Tibial nerve (tissue), 4 donors: ENCODE measurements at regions not wholly inside any gene's neighbourhood (a gene's known extent, or its start where the extent isn't known, plus 50 kb on each side); places are given as distances from the start of the nearest gene placed in this dataset.

ENCODE experiments used
- EP300 ChIP-seq, 2 donors: sonication (generic); formaldehyde crosslinking; IDR thresholded peaks; one replicate each; pipeline ENCODE4 v1.6.1; 2017; ENCODE audit warnings: antibody characterized with exemption in 2 of 2, mild to moderate bottlenecking in 1 of 2
- POLR2A ChIP-seq, 2 donors: fragments of 450-650 bp; IDR thresholded peaks; one replicate each; pipeline ENCODE4 v1.6.1; 2017; ENCODE audit warnings: antibody characterized with exemption in 2 of 2, mild to moderate bottlenecking in 2 of 2, moderate library complexity in 2 of 2
- TF ChIP-seq, protein P1 (sequence below), 5 experiments: fragments of 200-600 bp in 3 of 5; fragments of 450-650 bp in 2 of 5; sonication (generic) in 3 of 5; IDR thresholded peaks; one replicate each; pipeline ENCODE4 v1.5.1; 2016 to 2019; ENCODE audit warnings: antibody characterized with exemption in 5 of 5, mild to moderate bottlenecking in 3 of 5, moderate library complexity in 2 of 5

DNA sequence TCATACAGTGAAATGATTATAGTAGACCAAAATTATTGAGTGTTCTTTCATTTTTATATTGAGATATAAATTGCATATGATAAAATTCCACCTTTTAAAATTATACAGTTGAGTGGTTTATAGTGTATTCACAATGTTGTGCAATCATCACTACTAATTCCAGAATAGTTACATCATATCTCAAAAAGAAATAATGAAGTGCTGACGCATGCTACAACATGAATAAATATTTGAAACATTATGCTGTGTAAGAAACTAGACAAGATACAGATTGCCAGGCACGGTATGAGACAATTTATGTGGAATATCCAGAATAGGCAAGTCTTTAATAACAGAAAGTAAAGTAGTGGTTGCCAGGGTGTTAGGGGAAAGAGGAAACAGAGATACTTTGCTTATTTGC, 871.7 kb downstream of the FAM133A start:
- TF ChIP-seq, protein P1, sequence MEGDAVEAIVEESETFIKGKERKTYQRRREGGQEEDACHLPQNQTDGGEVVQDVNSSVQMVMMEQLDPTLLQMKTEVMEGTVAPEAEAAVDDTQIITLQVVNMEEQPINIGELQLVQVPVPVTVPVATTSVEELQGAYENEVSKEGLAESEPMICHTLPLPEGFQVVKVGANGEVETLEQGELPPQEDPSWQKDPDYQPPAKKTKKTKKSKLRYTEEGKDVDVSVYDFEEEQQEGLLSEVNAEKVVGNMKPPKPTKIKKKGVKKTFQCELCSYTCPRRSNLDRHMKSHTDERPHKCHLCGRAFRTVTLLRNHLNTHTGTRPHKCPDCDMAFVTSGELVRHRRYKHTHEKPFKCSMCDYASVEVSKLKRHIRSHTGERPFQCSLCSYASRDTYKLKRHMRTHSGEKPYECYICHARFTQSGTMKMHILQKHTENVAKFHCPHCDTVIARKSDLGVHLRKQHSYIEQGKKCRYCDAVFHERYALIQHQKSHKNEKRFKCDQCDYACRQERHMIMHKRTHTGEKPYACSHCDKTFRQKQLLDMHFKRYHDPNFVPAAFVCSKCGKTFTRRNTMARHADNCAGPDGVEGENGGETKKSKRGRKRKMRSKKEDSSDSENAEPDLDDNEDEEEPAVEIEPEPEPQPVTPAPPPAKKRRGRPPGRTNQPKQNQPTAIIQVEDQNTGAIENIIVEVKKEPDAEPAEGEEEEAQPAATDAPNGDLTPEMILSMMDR (IDR thresholded peaks at IDR 0.05): no peak
- TF ChIP-seq POLR2A (IDR thresholded peaks at IDR 0.05): no peak
- TF ChIP-seq EP300 (IDR thresholded peaks at IDR 0.05): no peak
